H1 (cell line): ENCODE measurements at regions not wholly inside any gene's neighbourhood (a gene's known extent, or its start where the extent isn't known, plus 50 kb on each side); places are given as distances from the start of the nearest gene placed in this dataset.

Source experiments
- CTCF ChIA-PET: fragments of 300-600 bp; sonication (Branson Sonifier 250); formaldehyde crosslinking; loops from one replicate; lab custom pipeline; 2021; ENCODE audit not compliant: partially characterized antibody; lab: Charles Lee
- POLR2A ChIA-PET: fragments of 300-600 bp; sonication (Branson Sonifier 250); formaldehyde crosslinking; loops from one replicate; lab custom pipeline; 2021; ENCODE audit warnings: inconsistent platforms; ENCODE audit not compliant: partially characterized antibody; lab: Charles Lee
- DNase-seq, 2 experiments: peaks; one replicate each; pipeline versions ENCODE4 v3.0.0 to v3.0.0-alpha.2; 2010 to 2022; ENCODE audit warnings: low spot score in 2 of 2, low read depth in 1 of 2, mixed read lengths in 1 of 2
- FAIRE-seq: peaks from 2 replicates; lab custom pipeline; 2011; peaks lifted over from hg19 to GRCh38; lab: Jason Lieb, UNC
- H2AFZ ChIP-seq: 2 replicates; pipeline ENCODE4 v1.8.1; 2012; ENCODE audit warnings: low read length, inconsistent platforms
- H2AK5ac ChIP-seq: 2 replicates; pipeline ENCODE4 v1.6.1; 2013; ENCODE audit warnings: low read depth, low read length
- H2BK120ac ChIP-seq: replicated peaks from 2 replicates; pipeline ENCODE3; 2013; ENCODE audit warnings: low read depth, low read length, inconsistent platforms
- H2BK12ac ChIP-seq: 2 replicates; pipeline ENCODE4 v1.6.1; 2013; ENCODE audit warnings: low read depth, low read length
- H2BK15ac ChIP-seq: 2 replicates; pipeline ENCODE4 v1.6.1; 2013; ENCODE audit warnings: low read length
- H2BK20ac ChIP-seq: 2 replicates; pipeline ENCODE4 v1.6.1; 2013; ENCODE audit warnings: low read length
- H2BK5ac ChIP-seq: 2 replicates; pipeline ENCODE4 v1.6.1; 2013; ENCODE audit warnings: low read depth, low read length
- H3K14ac ChIP-seq: 2 replicates; pipeline ENCODE4 v1.6.1; 2013; ENCODE audit warnings: inconsistent platforms; ENCODE audit not compliant: insufficient read length
- H3K18ac ChIP-seq: 2 replicates; pipeline ENCODE4 v1.6.1; 2013; ENCODE audit warnings: low read length; ENCODE audit errors: extremely low read depth
- H3K23ac ChIP-seq: 2 replicates; pipeline ENCODE4 v1.6.1; 2013; ENCODE audit warnings: inconsistent platforms; ENCODE audit not compliant: insufficient read length
- H3K23me2 ChIP-seq: 2 replicates; pipeline ENCODE4 v1.6.1; 2013; ENCODE audit warnings: low read depth, low read length
- H3K27ac ChIP-seq: 2 replicates; pipeline ENCODE4 v1.6.1; 2011; ENCODE audit warnings: low read depth, low read length, inconsistent platforms
- H3K27me3 ChIP-seq, 4 experiments: replicated peaks in 1 of 4; 1 replicate in 1 of 4; 2 replicates in 3 of 4; pipeline versions ENCODE4 v1.6.1 to v1.8.1; 2011 to 2013; ENCODE audit warnings: low read length in 3 of 4, mild to moderate bottlenecking in 3 of 4, inconsistent platforms in 2 of 4, mixed read lengths in 2 of 4, moderate library complexity in 1 of 4; ENCODE audit not compliant: control insufficient read depth in 3 of 4, insufficient read depth in 3 of 4; ENCODE audit errors: extremely low read depth in 1 of 4
- H3K36me3 ChIP-seq, 4 experiments: 2 replicates each; pipeline versions ENCODE4 v1.6.1 to v1.8.1; 2011 to 2013; ENCODE audit warnings: mild to moderate bottlenecking in 4 of 4, low read length in 3 of 4, moderate library complexity in 2 of 4, control low read depth in 1 of 4, inconsistent platforms in 1 of 4; ENCODE audit not compliant: insufficient read depth in 4 of 4, control insufficient read depth in 2 of 4
- H3K4ac ChIP-seq: replicated peaks from 2 replicates; pipeline ENCODE3; 2013; ENCODE audit warnings: low read length, low read depth, mixed read lengths, inconsistent platforms; ENCODE audit not compliant: insufficient read length
- H3K4me1 ChIP-seq, 4 experiments: replicated peaks in 1 of 4; 1 replicate in 1 of 4; 2 replicates in 3 of 4; pipeline versions ENCODE4 v1.6.1 to v1.8.1; 2011 to 2013; ENCODE audit warnings: low read length in 3 of 4, inconsistent platforms in 2 of 4, mixed read lengths in 1 of 4; ENCODE audit not compliant: insufficient read depth in 4 of 4, control insufficient read depth in 3 of 4
- H3K4me2 ChIP-seq, 2 experiments: 2 replicates each; pipeline versions ENCODE4 v1.6.1 to v1.8.1; 2011 to 2013; ENCODE audit warnings: low read depth in 2 of 2, low read length in 2 of 2, control low read depth in 1 of 2, inconsistent platforms in 1 of 2, mild to moderate bottlenecking in 1 of 2; ENCODE audit not compliant: insufficient read depth in 1 of 2
- H3K4me3 ChIP-seq, 4 experiments: fragments of 200-600, 300-600 bp in 1 of 4; sonication (generic), shearing (Covaris generic), sonication (Bioruptor Twin) in 1 of 4; 2 replicates each; pipeline versions ENCODE4 v1.5.1 to v1.8.1; 2011 to 2016; ENCODE audit warnings: low read length in 4 of 4, low read depth in 3 of 4, control low read depth in 2 of 4, inconsistent platforms in 2 of 4, mild to moderate bottlenecking in 2 of 4, mixed read lengths in 1 of 4, moderate library complexity in 1 of 4; ENCODE audit not compliant: insufficient read depth in 2 of 4; ENCODE audit errors: extremely low read depth in 1 of 4
- H3K56ac ChIP-seq: replicated peaks from 2 replicates; pipeline ENCODE3; 2013; ENCODE audit warnings: low read depth, mild to moderate bottlenecking, mixed read lengths, low read length, inconsistent platforms; ENCODE audit not compliant: insufficient read length
- H3K79me1 ChIP-seq: 2 replicates; pipeline ENCODE4 v1.6.1; 2013; ENCODE audit warnings: low read depth, low read length, control low read depth
- H3K79me2 ChIP-seq, 2 experiments: 2 replicates each; pipeline versions ENCODE4 v1.6.1 to v1.8.1; 2012 to 2013; ENCODE audit warnings: low read length in 2 of 2, mild to moderate bottlenecking in 2 of 2, inconsistent platforms in 1 of 2; ENCODE audit not compliant: insufficient read depth in 2 of 2, control insufficient read depth in 1 of 2
- H3K9ac ChIP-seq, 4 experiments: replicated peaks in 1 of 4; 1 replicate in 1 of 4; 2 replicates in 3 of 4; pipeline versions ENCODE4 v1.6.1 to v1.8.1; 2011 to 2013; ENCODE audit warnings: low read depth in 3 of 4, low read length in 3 of 4, control low read depth in 2 of 4, mild to moderate bottlenecking in 2 of 4, moderate library complexity in 2 of 4, inconsistent platforms in 1 of 4; ENCODE audit errors: extremely low read depth in 1 of 4
- H3K9me3 ChIP-seq, 2 experiments: 2 replicates each; pipeline versions ENCODE4 v1.6.1 to v1.8.1; 2012 to 2013; ENCODE audit warnings: mild to moderate bottlenecking in 2 of 2, moderate library complexity in 2 of 2, control low read depth in 1 of 2, inconsistent platforms in 1 of 2, low read depth in 1 of 2, low read length in 1 of 2, mixed read lengths in 1 of 2; ENCODE audit not compliant: insufficient read depth in 2 of 2
- H4K20me1 ChIP-seq, 2 experiments: replicated peaks in 1 of 2; 2 replicates each; pipeline versions ENCODE3 to v1.8.1; 2011 to 2013; ENCODE audit warnings: inconsistent platforms in 2 of 2, low read length in 2 of 2, mild to moderate bottlenecking in 1 of 2; ENCODE audit not compliant: insufficient read depth in 2 of 2, control insufficient read depth in 1 of 2
- H4K5ac ChIP-seq: 2 replicates; pipeline ENCODE4 v1.6.1; 2013; ENCODE audit warnings: low read length, low read depth, mixed read lengths, inconsistent platforms; ENCODE audit not compliant: insufficient read length
- H4K8ac ChIP-seq: 2 replicates; pipeline ENCODE4 v1.8.0; 2013; ENCODE audit warnings: mild to moderate bottlenecking, moderate library complexity, low read length, inconsistent platforms; ENCODE audit not compliant: insufficient read depth; ENCODE audit errors: extremely low read depth
- H4K91ac ChIP-seq: replicated peaks from 2 replicates; pipeline ENCODE3; 2013; ENCODE audit warnings: low read length, mixed read lengths, inconsistent platforms; ENCODE audit not compliant: insufficient read length
- ATF2 ChIP-seq: IDR thresholded peaks from 2 replicates; pipeline ENCODE4 v1.6.1; 2012; ENCODE audit warnings: low read length, inconsistent platforms
- BCL11A ChIP-seq, 2 experiments: IDR thresholded peaks; one replicate each; pipeline ENCODE4 v1.6.1; 2011; ENCODE audit warnings: low read depth in 2 of 2, low read length in 2 of 2, mild to moderate bottlenecking in 2 of 2
- BRCA1 ChIP-seq: IDR thresholded peaks from 2 replicates; pipeline ENCODE4 v1.6.1; 2012; ENCODE audit warnings: low read depth, low read length, improper control_type of control experiment
- CEBPB ChIP-seq: IDR thresholded peaks from 2 replicates; pipeline ENCODE4 v1.6.1; 2012; ENCODE audit warnings: low read depth, low read length
- CTBP2 ChIP-seq: IDR thresholded peaks from 2 replicates; pipeline ENCODE4 v1.7.0; 2011; ENCODE audit warnings: borderline replicate concordance, mild to moderate bottlenecking, moderate library complexity, mixed read lengths, low read length; ENCODE audit not compliant: insufficient read depth, insufficient read length
- HDAC2 ChIP-seq, 2 experiments: fragments of 300-600 bp in 1 of 2; sonication (generic) in 1 of 2; IDR thresholded peaks; 2 replicates each; pipeline ENCODE4 v1.6.1; 2011 to 2012; ENCODE audit warnings: low read depth in 2 of 2, low read length in 2 of 2, mild to moderate bottlenecking in 2 of 2, moderate library complexity in 2 of 2, borderline replicate concordance in 1 of 2, inconsistent platforms in 1 of 2
- HDAC6 ChIP-seq: IDR thresholded peaks from one replicate; pipeline ENCODE4 v1.7.1; 2012; ENCODE audit warnings: low read depth, mild to moderate bottlenecking, inconsistent platforms, low read length, moderate library complexity
- KDM4A ChIP-seq: IDR thresholded peaks from one replicate; pipeline ENCODE4 v1.7.1; 2012; ENCODE audit warnings: low read depth, mild to moderate bottlenecking, moderate library complexity, low read length, inconsistent platforms; ENCODE audit not compliant: severe bottlenecking
- SIRT6 ChIP-seq: IDR thresholded peaks from one replicate; pipeline ENCODE4 v1.7.1; 2012; ENCODE audit warnings: low read length, inconsistent platforms
- TAF7 ChIP-seq: optimal IDR thresholded peaks from 2 replicates; pipeline ENCODE3; 2011; ENCODE audit warnings: low read depth, mild to moderate bottlenecking, inconsistent platforms, low read length, moderate library complexity, borderline replicate concordance
- TBP ChIP-seq: IDR thresholded peaks from 2 replicates; pipeline ENCODE4 v1.6.1; 2011; ENCODE audit warnings: low read depth, low read length, improper control_type of control experiment
- YY1 ChIP-seq: IDR thresholded peaks from 2 replicates; pipeline ENCODE4 v1.6.1; 2011; ENCODE audit warnings: low read depth, mild to moderate bottlenecking, low read length
- ZNF274 ChIP-seq: IDR thresholded peaks from 2 replicates; pipeline ENCODE4 v1.7.0; 2012; ENCODE audit warnings: low read length, borderline replicate concordance; ENCODE audit errors: extremely low read depth
- WGBS, 2 experiments: shearing (Covaris generic) in 1 of 2; methylation state at CpG; one replicate each; pipeline versions ENCODE4 v1.1.6 to v1.1.7; 2013 to 2015; ENCODE audit warnings: low lambda C conversion rate in 2 of 2, mixed read lengths in 2 of 2, inconsistent platforms in 1 of 2, low coverage in 1 of 2, missing lambda C conversion rate in 1 of 2; ENCODE audit not compliant: insufficient replicate concordance in 2 of 2, insufficient coverage in 1 of 2, insufficient read length in 1 of 2; ENCODE audit errors: extremely low coverage in 1 of 2, missing lambda C conversion rate in 1 of 2; 5-methylcytosine and 5-hydroxymethylcytosine counted together

- Histone ChIP-seq H3K4me2 (no peak overlapping the region), H2BK12ac (no peak overlapping the region), H3K4me3 (no peak overlapping the region), H3K23ac (no peak overlapping the region), H3K27me3 (no peaks in the 10 kb centered on the region), H3K18ac (no peak overlapping the region), H3K23me2 (no peaks in the 10 kb centered on the region), H2BK15ac (no peak overlapping the region), H3K9me3 (no peaks in the 10 kb centered on the region), H3K79me1 (no peaks in the 10 kb centered on the region), H3K4me1 (peaks cover 0 to 7% (median 1%) of the 10 kb centered on the region in 4 experiments; a peak in 1 of 7 replicates), H3K14ac (no peak overlapping the region), H4K91ac (no peak overlapping the region), H3K4ac (no peak overlapping the region), H4K8ac (no peak overlapping the region), H2BK5ac (no peak overlapping the region), H2BK120ac (no peak overlapping the region), H3K9ac (no peak overlapping the region), H3K56ac (no peak overlapping the region), H2BK20ac (no peak overlapping the region), H3K79me2 (no peaks in the 10 kb centered on the region), H2AK5ac (no peak overlapping the region), H2AFZ (no peak overlapping the region), H3K27ac (no peak overlapping the region), H3K36me3 (no peaks in the 10 kb centered on the region), H4K5ac (no peak overlapping the region), H4K20me1 (no peaks in the 10 kb centered on the region)
- POLR2A ChIA-PET: no interaction called here
- no peak for FAIRE-seq
- CTCF ChIA-PET: no interaction called here
- 94% methylated on average over 3 of the region's 3 CpGs; no CpG with 5 or more reads in 1 of the 2 experiments for WGBS, 2 experiments
- no peak for DNase-seq
- TF ChIP-seq ATF2 (no peak), HDAC2 (IDR thresholded peaks at IDR 0.05; ENCODE audit: borderline replicate concordance in 1 of 2, low read depth in 2 of 2, low read length in 2 of 2) (no peak), TAF7 (no peak), SIRT6 (no peak), HDAC6 (no peak), TBP (no peak), BCL11A (IDR thresholded peaks at IDR 0.05; ENCODE audit: low read depth in 2 of 2, low read length in 2 of 2) (no peak), YY1 (no peak), ZNF274 (no peak), CEBPB (no peak), KDM4A (no peak), CTBP2 (no peak), BRCA1 (no peak)
Measured at GRCh38 chr17:33383488-33384023, 90.5 kb upstream of the ASIC2 start.
